Activated B cell treated with CpG ODN at 0.5 μM for 24 hours (primary cell): ENCODE measurements at regions not wholly inside any gene's neighbourhood (a gene's known extent, or its start where the extent isn't known, plus 50 kb on each side); places are given as distances from the start of the nearest gene placed in this dataset.
"Not testable (repeated sequence)": the region's sequence is repeated elsewhere in the genome, so short reads cannot be mapped to it uniquely, and the experiment has no call there.

ENCODE experiments used
- ATAC-seq: fragments of 200-7000 bp; cut with Tn5 transposase; one replicate; pipeline ENCODE4 v1.10.0; 2021; ENCODE audit warnings: low read depth, mild to moderate bottlenecking, moderate library complexity
- CTCF ChIA-PET: fragments of 350-600 bp; sonication (Branson Sonifier 250); formaldehyde crosslinking; loops from one replicate; lab custom pipeline; 2021; ENCODE audit warnings: antibody characterized with exemption; lab: Charles Lee
- POLR2A ChIA-PET: fragments of 350-600 bp; sonication (Branson Sonifier 250); formaldehyde crosslinking; loops from one replicate; lab custom pipeline; 2021; ENCODE audit warnings: antibody characterized with exemption; lab: Charles Lee
- DNase-seq: peaks from one replicate; pipeline ENCODE4 v3.0.0; 2022
- H3K27ac Mint-ChIP-seq: one replicate; pipeline ENCODE4 v1.8.0; 2020; ENCODE audit warnings: mixed read lengths
- H3K27me3 Mint-ChIP-seq: one replicate; pipeline ENCODE4 v1.8.0; 2021; ENCODE audit warnings: mixed read lengths
- H3K36me3 Mint-ChIP-seq: one replicate; pipeline ENCODE4 v1.8.0; 2021; ENCODE audit warnings: low read depth, mixed read lengths
- H3K4me1 Mint-ChIP-seq: one replicate; pipeline ENCODE4 v1.8.0; 2021; ENCODE audit warnings: mixed read lengths
- H3K4me3 Mint-ChIP-seq: one replicate; pipeline ENCODE4 v1.8.0; 2020; ENCODE audit warnings: mild to moderate bottlenecking, mixed read lengths
- H3K9me3 Mint-ChIP-seq: one replicate; pipeline ENCODE4 v1.8.0; 2020; ENCODE audit warnings: mixed read lengths
- intact Hi-C: fragments of 100-400 bp; cut with micrococcal nuclease; formaldehyde crosslinking; loops from one replicate; pipeline ENCODE4 v1.15.1; 2024
- TF ChIP-seq, protein P1 (sequence below): fragments of 200-600 bp; IDR thresholded peaks from one replicate; pipeline ENCODE4 v1.8.0; 2022; ENCODE audit warnings: antibody characterized with exemption, mild to moderate bottlenecking

DNA sequence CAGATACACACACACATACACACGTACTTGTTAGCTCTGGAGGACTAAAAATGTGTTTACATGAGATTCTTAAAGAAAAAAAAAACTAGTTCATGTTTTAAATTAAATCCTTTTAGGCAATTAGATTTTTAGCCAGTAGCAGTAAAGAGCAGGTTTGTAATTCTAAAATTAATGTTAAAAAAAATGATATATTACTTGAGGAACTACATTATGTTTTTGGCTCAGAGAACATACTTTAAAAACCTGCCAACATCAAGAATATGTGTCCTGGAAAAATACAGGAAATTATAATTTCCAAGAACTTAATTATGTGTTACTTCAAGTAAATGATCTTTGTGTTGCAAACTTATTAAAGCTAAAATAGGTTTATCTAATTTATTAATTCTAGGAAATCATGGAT, 594.3 kb upstream of the PCDH7 start:
- no peaks in the 10 kb centered on the region for H3K36me3 Mint-ChIP-seq
- no peaks in the 10 kb centered on the region for H3K4me1 Mint-ChIP-seq
- no peak for ATAC-seq
- ChIA-PET CTCF (no interaction called here), POLR2A (no interaction called here)
- H3K9me3 Mint-ChIP-seq: peaks cover 6% of the 10 kb centered on the region
- H3K27ac Mint-ChIP-seq: no peak overlapping the region
- H3K4me3 Mint-ChIP-seq: no peak overlapping the region
- DNase-seq: no peak
- no peaks in the 10 kb centered on the region for H3K27me3 Mint-ChIP-seq
- intact Hi-C loops: no loop called here
- TF ChIP-seq, protein P1, sequence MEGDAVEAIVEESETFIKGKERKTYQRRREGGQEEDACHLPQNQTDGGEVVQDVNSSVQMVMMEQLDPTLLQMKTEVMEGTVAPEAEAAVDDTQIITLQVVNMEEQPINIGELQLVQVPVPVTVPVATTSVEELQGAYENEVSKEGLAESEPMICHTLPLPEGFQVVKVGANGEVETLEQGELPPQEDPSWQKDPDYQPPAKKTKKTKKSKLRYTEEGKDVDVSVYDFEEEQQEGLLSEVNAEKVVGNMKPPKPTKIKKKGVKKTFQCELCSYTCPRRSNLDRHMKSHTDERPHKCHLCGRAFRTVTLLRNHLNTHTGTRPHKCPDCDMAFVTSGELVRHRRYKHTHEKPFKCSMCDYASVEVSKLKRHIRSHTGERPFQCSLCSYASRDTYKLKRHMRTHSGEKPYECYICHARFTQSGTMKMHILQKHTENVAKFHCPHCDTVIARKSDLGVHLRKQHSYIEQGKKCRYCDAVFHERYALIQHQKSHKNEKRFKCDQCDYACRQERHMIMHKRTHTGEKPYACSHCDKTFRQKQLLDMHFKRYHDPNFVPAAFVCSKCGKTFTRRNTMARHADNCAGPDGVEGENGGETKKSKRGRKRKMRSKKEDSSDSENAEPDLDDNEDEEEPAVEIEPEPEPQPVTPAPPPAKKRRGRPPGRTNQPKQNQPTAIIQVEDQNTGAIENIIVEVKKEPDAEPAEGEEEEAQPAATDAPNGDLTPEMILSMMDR: no peak

DNA sequence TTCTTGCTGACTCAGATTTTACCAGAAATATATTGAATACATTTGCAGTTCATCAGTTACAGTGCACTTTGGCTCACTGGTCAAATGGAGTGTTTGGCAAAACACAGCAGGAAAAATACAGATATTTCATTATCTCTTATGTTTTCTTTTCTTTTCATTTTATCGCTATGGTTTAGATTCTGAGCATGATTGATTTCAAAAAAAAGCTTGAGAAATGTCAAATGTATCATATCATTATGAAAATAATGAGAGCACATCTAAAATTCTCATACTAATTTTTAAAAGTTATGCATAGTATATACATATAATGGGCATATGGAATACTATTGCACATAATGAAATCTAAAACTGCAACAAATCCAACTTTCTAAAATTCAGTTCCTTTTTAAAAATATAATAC, 593.8 kb upstream of the PCDH7 start:
- CTCF ChIA-PET: no interaction called here
- Mint-ChIP-seq H3K36me3 (no peaks in the 10 kb centered on the region), H3K4me1 (no peaks in the 10 kb centered on the region)

DNA sequence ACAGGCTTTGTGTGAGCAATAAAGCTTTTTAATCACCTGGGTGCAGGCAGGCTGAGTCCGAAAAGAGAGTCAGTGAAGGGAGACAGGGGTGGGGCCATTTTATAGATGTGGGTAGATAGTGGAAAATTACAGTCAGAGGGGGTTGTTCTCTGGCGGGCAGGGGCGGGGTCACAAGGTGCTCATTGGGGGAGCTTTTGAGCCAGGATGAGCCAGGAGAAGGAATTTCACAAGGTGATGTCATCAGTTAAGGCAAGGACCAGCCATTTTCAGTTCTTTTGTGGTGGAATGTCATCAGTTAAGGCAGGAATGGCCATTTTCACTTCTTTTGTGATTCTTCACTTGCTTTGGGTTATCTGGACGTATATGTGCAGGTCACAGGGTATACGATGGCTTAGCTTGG, 571.3 kb upstream of the PCDH7 start:
- DNase-seq: not testable (repeated sequence)

More for the DNA sequence above, 593.8 kb upstream of the PCDH7 start:
- POLR2A ChIA-PET: no interaction called here
- Mint-ChIP-seq H3K4me3 (no peak overlapping the region), H3K9me3 (peaks cover 6% of the 10 kb centered on the region), H3K27ac (no peak overlapping the region), H3K27me3 (no peaks in the 10 kb centered on the region)
- no peak for DNase-seq
- intact Hi-C loops: no loop called here
- TF ChIP-seq, protein P1: no peak
- no peak for ATAC-seq

DNA sequence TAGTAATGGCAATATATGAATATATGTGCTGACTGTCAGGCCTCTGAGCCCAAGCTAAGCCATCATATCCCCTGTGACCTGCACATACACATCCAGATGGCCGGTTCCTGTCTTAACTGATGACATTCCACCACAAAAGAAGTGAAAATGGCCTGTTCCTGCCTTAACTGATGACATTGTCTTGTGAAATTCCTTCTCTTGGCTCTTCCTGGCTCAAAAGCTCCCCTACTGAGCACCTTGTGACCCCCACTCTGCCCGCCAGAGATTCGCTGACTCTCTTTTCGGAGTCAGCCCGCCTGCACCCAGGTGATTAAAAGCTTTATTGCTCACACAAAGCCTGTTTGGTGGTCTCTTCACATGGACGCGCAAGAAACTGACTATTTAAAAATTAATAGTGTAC, 570.6 kb upstream of the PCDH7 start:
- DNase-seq, H3K27me3 Mint-ChIP-seq, intact Hi-C loops, H3K4me3 Mint-ChIP-seq, H3K4me1 Mint-ChIP-seq, CTCF ChIA-PET, H3K9me3 Mint-ChIP-seq, ATAC-seq, H3K27ac Mint-ChIP-seq, H3K36me3 Mint-ChIP-seq, POLR2A ChIA-PET: not testable (repeated sequence)

More for the DNA sequence above, 571.3 kb upstream of the PCDH7 start:
- H3K4me1 Mint-ChIP-seq, H3K36me3 Mint-ChIP-seq, H3K4me3 Mint-ChIP-seq, ATAC-seq, H3K27me3 Mint-ChIP-seq, intact Hi-C loops, H3K9me3 Mint-ChIP-seq, CTCF ChIA-PET, H3K27ac Mint-ChIP-seq, POLR2A ChIA-PET: not testable (repeated sequence)

DNA sequence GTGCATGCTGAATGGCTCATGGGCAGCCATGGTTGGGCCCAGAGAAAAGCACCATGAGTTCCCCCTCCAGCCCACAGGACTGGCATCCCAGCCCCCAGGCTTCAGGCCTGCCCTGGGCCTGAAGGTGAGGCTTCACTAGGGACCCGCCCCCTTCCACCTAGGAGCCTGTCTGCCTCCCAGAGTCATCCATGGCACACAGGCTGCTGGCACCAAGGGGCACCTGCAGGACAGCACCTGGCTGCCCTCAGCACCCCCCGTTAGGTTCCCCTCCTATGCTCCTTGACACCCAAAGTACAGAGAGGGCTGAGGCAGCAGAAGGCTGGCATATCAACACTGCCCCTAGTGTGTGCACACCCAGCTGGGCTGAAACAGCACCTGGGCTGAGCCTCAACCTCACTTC, 566.7 kb upstream of the PCDH7 start:
- TF ChIP-seq, protein P1: no peak
- no peaks in the 10 kb centered on the region for H3K4me1 Mint-ChIP-seq
- peaks cover 6% of the 10 kb centered on the region for H3K9me3 Mint-ChIP-seq
- CTCF ChIA-PET: no interaction called here
- intact Hi-C loops: no loop called here
- DNase-seq: no peak
- no peak overlapping the region for H3K4me3 Mint-ChIP-seq
- POLR2A ChIA-PET: no interaction called here
- no peak for ATAC-seq
- H3K27me3 Mint-ChIP-seq: no peaks in the 10 kb centered on the region
- no peak overlapping the region for H3K27ac Mint-ChIP-seq
- no peaks in the 10 kb centered on the region for H3K36me3 Mint-ChIP-seq

DNA sequence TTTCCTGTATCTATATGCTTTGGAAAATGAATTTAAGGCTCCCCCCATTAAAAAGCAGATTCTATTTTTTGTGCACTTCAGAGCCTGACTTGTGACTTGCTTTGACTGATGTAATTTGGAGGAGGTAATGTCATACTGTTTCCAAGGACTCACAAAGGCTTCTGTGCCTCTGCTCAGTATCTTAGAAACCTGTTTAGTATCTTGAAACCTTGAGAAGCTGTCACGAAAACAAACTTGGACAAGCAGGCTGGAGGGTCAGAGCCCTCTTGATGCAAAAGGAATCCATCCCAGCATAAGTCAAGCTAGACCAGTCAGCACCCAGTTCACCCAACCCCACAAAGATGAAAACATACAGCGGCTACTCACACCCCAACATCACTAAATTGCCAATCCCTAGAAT, 560.0 kb upstream of the PCDH7 start:
- Mint-ChIP-seq H3K9me3 (no peaks in the 10 kb centered on the region), H3K4me1 (no peaks in the 10 kb centered on the region), H3K4me3 (no peak overlapping the region), H3K36me3 (no peaks in the 10 kb centered on the region), H3K27ac (no peak overlapping the region), H3K27me3 (no peaks in the 10 kb centered on the region)
- no peak for ATAC-seq
- no peak for DNase-seq
- intact Hi-C loops: no loop called here
- TF ChIP-seq, protein P1: no peak
- POLR2A ChIA-PET: no interaction called here
- CTCF ChIA-PET: no interaction called here
